ENCODE measurements at regions not wholly inside any gene's neighbourhood (a gene's known extent, or its start where the extent isn't known, plus 50 kb on each side); places are given as distances from the start of the nearest gene placed in this dataset.

DNA sequence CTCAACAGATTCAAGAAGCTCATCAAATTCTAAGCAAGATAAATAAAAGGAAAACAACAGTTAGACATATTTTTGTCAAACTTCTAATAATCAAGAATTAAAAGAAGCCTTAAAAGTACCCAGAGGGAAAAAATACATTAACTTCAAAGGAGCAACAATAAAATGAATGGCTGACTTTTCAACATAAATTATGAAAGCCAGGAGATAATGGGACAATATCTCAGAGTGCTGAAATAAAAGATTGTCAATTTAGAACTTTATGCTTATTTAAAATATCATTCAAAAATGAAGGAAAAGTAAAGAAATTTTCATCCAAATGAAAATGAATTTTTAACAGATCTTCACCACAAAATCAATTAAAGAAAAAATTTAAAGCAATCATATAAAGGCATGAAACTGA lies 108.5 kb upstream of the IL6 start:
- DNase-seq, result no peak

DNA sequence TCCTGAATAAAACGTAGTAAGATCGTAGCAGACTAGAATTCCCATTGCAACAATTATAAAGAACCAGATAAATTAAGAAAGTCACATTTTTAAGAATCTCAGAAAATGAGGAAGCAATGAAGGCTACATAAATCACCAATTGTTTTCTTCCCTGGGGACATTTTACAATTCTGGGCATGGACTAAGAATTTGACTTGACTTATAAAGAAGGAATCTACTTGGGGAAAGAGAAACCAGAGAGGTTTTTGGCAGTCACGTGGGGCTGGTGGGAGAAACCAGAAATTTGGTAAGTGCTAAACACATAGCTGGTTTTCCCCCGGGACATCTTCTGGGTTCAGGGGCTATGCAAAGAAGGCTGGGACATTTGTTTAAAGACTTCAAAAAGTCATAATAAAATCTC lies 109.8 kb upstream of the IL6 start:
- DNase-seq, result no peak

DNA sequence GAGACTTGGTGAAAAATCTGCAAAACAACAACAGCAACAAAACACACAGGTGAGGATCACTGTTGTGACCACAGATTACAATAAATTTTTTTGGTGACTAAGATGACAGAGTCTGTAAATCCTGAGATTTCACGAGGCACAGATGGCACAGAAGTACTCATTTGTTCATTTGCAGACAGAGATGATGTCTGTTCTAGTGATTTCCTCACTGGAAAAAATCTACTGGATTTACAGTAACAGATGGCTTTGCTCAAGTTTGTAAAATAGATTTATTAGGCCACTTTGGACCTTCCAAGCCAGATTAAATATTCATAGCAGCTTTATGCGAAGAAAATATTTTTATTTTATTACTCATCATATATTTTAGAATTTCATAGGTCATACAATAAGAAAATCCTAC lies 113.5 kb upstream of the IL6 start:
- DNase-seq, result no peak

DNA sequence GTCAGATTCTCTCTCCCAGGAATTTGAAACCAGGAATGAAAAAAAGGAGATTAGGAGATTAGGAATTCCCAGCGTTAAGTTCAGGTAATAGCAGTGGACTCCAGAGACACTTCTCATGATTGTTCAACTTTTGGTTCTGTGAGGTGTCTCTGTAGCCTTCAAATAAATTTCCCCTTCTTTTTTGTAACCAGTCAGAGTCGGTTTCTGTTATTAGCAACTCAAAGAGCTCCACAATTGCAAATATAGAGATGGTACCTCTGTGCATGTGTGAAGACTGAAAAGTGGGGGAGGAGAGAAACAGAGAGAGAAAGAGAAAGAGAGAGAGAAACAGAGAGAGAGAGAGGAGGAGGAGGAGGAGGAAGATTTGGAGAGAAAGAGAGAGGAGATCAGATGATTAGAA lies 112.8 kb upstream of the STEAP1B start:
- no peak for DNase-seq

DNA sequence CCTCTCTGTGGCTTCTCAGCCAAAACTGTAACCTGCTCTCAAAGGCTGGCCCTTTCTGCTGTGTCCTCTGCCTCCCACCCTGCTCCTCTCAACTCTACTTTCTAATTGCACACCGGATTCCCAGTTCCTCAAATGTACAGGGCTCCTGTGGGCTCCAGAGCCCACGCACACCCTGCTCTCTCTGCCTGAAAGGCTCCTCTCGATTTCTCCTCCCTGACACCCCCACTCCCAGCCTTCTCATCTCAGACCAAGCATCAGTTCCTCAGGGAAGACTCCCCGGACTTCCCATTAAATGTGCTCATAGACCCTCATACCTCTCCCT lies 111.7 kb upstream of the STEAP1B start:
- DNase-seq, result no peak

DNA sequence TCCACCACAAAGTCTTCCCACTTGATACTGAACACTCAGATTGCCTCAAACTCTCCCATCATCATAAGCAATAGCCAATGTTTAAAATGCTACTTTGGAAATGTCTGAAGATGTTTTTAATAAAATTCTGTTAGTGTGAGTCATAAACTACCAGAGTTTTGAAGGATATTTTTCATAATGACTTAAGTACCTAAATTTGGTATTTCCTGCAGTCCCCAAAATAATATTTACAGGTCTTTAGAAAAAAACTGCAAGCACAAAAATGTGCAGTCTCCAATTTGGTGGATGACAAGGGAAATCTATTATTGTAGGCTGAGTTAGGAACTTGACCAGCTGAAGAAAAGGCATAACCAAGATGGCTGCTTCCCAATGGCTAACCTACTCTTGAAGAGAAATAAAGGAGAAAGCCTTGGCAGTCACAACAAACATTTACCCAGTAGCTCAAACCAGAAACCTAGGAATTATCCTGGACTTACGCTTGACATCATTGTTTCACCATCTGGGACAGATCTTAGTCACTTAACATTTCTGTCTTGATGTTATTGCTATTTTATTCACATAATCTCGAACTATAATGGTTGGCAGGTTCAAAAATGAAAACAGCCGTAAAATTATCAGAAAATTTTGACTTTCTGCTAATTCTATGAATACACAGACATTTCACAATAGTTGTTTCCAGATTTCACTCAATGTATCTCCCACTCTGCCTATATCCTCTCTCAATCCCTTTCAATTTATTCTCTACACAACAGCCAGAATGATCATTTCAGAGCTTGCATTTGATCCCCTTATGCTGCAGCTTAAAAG lies 111.2 kb upstream of the STEAP1B start:
- DNase-seq, result no peak

DNA sequence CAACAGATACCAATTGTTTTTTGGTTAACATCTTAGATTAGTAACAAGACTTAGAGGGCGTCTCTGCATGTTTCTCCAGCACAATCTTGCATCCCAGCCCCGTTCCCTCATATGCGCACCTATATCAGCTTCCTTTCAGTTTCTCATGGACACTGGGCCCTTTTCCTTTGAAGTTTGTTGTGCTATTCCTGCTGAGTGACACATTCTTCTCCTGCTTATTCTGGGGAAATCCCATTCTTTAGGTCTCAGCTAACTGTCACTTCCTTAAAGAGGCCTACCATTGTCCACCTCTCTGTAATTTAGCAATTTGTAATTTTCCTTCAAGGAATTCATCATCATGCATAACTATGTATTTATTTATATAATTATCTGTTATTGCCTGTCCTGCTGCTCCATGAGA lies 110.3 kb upstream of the STEAP1B start:
- no peak for DNase-seq

DNA sequence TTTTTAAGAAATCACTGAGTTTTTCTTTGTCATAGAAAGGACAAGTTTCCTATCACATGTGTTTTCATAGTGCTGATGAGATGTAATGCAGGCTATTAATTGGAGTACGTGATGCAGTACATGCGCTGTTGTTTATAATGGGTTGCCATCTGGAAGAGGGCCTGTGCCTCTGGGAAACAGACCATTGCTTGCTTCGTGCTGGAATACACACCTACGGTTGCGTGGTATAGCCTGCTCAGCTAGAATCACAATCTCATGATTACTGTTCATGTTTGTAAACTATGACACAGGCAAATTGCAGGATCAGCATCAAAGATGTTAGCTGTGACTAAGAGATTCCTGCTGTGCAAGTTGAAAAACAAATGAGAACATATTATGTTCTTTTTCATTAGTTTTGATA lies 107.2 kb upstream of the STEAP1B start:
- DNase-seq, result no peak

DNA sequence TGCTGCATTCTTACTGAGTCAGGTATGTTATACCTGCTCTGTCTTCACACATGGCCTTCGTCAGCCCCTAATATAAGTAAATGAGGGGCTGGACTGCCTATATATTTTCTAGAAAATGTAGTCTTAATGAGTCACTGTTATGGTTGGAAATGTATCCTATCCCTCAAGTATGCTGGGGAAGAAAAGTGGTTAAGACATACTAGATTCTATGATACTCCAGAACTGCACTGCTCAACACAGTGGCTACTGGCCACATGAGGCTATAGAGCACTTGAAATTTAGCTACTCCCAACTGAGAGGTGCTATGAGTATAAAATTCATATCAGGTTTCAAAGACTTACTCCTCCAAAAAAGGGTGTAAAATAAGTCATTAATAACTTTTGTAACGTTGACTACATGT lies 104.3 kb upstream of the STEAP1B start:
- no peak for DNase-seq

DNA sequence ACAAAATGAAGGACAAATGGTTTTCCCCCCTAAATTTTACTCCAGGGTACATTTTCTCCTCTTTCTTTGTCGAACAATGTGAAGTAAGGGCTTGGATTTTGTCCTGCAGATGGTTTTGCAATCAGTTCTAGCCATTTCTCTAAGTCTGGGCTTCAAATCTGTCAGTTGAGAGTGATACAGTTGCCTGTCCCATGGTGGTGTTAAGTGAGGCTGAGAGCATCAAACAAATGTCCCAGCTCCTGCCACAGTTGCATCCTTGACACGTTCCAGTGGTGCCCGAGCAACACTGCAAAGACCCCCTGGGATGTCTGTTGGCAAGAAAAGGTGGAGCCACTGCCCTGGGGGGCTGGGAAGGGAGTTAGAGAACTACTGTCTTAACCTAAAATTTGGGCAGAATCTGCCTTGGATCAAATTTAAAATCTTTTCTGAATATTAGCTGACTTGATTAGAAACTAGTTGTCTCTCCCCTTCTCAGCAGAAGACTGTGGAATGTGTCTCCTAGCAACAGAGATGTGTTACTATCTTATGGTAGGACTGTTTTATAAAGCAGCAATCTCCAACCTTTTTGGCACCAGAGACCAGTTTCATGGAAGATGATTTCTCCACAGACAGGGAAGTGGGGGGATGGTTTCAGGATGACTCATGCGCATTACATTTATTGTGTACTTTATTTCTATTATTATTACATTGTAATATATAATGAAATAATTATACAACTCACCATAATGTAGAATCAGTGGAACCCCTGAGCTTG lies 102.0 kb upstream of the STEAP1B start:
- no peak for DNase-seq

DNA sequence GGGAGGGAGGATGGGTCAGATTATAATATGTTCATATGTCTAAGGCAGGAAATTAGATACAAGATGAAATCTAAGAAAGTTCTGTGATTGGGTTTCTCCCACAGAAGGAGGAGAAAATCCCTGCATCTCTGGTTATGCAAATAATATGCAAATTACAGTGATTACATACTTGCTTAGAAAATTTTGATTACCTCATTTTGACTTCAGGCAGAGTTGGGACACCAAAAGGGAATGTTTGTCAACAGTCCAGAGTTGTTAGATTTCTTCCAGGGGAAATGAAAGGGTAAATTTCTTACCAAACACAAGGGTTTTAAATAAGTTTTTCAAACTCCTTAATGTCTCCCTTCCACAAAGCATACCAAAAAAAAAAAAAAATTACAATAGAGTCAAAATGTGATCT lies 101.4 kb upstream of the STEAP1B start:
- DNase-seq, result no peak

DNA sequence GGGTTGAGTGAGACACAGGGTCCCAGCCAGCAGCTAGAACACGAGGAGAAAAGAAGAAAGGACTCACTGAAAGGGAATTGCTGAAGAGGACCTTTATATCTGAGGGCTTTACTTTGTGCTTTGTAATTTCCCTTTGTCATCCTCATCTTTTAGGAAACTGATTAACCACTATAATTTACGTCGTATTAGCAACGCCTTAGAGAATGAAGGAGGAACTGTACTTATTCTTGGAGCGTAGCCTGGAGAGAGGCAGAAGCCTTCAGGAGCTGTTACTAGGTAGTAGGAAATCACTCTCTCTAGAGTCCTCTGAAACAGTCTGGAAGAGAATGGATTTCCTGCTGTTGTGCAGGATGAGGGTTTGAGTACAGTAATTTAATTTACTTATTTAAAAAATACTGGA lies 101.0 kb upstream of the STEAP1B start:
- no peak for DNase-seq

DNA sequence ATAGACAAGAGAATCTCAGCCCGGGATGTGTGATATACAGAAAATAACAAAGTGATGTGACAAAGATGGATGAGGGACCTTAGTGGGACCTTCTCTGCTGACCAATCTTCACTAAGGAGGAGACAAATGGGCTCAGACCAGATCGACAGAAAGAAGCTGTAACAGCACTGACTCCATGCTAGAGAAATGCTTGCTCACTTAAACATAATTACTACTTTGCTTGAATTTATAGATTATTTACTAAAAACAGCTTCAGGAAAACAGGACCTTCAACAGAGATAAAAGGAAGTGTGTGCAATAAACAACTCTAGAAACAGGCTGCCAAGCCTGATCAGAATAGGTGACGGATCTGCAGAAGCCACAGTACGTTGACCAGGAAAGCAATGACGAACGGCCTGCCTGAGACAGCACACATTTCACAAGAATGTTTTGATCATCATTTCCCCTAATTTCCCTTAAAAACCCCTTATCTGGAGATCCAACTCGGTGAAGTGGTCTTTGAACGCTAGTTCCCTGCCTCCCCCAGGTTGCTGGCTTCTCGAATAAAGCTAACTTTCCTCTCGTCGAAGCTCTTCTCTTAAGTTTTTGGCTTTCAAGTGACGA lies 98.4 kb upstream of the STEAP1B start:
- DNase-seq, result no peak

DNA sequence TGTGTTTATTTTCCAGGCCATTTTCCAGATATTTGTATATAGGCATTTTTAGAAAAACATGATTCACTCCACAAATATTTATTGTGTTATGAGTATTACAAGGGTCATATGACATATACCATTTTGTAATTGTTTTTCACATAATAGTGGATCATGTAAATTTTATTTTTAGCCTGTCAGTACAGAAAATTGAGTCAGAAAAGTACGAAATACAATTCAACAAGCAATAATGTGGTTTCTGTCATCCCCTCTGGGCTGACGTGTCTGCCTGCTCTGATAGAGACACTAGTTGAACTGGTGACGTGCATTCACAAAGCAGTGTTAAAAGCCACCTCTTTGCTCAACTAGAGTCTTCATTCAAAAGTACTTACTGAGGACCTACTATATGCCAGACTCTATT lies 97.9 kb upstream of the STEAP1B start:
- DNase-seq, result no peak

DNA sequence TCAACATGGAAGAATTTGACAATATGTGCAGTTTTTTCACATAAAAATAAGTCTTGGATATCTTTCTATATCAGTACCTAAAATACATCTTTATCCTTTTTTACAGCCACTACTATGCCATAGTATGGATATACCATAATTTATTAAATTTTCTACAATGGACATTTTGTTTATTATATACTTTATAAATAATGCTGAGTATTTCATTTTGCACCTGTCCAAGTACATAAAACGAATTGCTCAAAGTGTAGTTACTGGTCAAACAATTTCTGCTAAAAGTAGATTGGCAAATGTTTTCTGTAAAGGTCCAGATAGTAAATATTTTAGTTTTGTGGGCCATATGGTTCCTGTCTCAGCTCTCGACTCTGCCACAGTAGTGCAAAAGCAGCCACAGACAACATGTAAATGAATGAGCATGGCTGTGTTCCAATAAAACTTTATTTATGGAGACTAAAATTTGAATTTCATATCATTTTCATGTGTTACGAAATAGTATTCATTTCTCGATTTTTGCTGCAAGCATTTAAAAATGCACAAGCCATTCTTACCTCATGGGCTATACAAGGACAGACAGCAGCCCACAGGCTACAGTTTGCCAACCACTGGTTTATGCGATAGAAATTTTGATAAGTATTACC lies 96.9 kb upstream of the STEAP1B start:
- DNase-seq, result no peak

DNA sequence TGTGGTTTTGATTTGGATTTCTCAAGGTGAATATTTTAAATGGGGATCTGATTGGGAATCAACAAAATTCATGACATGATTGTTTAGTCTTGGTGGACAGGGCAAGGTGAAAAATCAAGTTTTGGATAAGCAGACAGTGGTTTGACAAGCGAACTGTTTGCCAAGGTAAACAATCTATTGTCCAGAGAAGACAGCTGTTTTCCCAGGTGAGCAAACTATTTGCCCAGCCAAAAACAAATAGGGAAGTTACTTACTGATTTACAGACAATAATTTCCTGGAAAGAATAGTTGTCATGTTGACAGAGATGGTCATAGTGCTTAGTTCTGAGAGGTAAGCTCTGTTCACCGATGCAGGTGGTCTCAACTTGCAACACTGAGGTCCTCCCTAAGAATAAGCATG lies 94.0 kb upstream of the STEAP1B start:
- DNase-seq, result no peak

DNA sequence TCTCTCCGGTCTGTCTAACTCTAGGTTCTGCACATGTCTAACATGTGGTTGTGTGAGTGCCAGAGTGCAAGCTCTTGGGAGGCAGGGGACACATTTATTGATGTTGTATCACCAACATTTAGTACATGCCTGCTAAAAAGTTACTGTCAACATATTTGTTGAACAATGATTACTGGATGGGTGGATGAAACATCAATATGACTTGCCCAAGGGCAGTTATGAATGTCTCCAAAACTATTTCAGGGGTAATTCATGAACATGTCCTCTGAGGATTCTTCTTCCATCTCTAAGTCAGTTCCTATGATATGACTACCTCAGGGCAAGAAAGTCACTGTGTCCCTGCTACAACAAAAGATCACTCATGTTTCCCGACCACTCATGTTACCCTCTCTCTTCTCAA lies 91.3 kb upstream of the STEAP1B start:
- DNase-seq, result no peak

DNA sequence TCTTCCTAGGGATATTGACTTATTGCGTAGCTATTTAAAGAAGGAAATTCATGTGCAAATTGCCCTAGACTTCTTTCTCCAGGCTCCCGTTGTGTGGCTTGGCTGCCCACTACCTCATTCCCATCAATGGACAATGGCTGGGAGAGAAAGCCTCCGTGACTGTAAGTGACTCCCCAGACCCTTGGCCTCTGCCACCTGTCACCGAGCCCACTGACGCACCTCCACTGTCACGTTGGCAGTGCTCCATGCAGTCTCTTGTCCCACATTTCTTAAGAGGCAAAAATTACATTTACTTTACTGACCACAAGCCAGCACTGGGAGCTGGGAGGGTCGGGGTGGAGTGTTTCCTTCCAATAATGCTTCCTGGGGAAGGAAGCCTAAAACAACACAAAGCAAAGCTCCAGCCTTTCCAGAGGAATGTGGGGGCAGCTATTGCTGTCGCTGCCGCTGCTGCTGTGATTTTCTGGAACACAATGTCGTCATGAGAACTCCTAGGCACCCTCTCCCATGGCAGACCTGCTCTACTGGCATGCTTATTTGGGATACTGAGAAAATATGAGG lies 89.7 kb upstream of the STEAP1B start:
- no peak for DNase-seq

DNA sequence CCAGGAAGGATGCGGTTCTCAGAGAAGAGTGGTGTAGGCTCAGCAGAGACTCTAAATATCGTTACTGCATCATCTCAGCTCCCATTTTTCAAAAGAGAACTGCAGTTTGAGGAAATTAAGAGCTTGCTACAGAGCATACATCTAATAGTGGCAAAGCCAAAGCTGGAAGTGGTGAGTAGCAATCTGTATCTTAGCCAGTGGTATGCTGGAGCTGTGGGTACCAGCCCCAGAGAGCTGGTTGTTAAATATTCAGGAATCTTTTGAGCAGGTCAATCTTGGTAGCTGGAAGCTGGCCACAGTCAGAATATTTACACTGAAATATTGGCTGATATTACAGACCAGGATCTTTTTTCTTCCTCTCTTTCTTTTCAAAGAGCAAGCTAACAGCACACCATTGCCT lies 88.4 kb upstream of the STEAP1B start:
- no peak for DNase-seq

DNA sequence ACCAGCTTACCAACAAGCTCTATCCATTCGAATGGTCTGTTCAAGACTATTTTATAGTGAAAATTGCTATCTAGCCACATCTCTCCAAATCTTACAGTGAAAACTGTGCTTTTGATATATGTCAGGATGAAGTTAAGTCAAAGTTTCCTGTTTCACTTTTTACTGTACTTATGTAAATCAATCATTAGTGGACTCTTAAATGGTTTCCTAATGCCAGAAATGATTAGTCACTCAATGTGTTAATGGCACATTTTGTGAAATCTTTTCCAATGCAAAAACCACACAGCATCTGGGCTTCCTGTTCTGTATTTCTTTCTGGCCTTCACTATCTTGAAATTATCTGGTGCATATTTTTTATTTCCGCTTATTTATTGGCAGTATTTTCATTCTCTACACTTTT lies 87.3 kb upstream of the STEAP1B start:
- DNase-seq, result peak; percentile 21

DNA sequence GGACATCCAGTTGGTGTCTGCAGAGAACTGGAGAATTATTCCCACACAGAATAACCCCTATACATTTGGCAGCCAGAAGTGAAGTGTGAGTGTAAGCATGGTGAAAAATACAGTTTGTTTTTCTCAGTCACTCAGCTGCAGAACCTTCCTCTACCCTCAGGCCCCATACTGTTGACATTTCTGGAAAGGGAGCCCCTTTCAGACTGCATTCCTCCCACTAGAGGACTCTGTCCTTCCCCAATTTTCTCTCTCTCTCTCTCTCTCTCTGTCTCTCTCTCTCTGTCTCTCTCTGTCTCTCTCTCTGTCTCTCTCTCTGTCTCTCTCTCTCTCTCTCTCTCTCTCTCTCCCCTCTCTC lies 86.8 kb upstream of the STEAP1B start:
- no peak for DNase-seq

DNA sequence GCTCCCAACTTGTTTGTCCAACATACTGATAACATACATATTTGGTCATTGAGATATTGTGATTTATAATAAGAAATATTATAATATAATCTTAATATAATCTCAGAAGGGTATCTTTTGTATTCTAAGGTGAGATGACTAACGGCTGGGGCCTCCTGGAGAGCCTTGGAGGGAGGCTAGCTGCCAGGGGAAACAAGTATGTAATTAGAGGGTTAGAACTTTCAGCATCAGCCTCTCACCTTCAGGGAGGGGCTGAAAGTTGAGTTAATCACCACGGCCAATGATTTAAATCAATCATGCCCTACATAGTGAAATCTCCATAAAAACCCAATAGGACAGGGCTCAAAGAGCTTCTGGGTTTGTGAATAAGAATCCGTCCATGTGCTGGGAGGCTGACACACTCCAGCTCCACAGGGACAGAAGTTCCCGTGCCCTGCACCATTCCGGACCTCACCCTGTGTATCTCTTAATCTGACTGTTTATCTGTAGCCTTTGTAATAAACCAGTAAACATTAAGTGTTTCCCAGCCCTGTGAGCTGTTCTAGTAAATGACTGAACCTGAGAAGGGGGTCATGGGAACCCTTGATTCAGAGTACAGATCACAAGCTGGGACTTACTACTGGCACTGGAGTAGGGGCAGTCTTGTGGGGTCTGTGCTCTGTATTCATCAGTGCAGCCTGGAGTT lies 86.3 kb upstream of the STEAP1B start:
- DNase-seq, result no peak

DNA sequence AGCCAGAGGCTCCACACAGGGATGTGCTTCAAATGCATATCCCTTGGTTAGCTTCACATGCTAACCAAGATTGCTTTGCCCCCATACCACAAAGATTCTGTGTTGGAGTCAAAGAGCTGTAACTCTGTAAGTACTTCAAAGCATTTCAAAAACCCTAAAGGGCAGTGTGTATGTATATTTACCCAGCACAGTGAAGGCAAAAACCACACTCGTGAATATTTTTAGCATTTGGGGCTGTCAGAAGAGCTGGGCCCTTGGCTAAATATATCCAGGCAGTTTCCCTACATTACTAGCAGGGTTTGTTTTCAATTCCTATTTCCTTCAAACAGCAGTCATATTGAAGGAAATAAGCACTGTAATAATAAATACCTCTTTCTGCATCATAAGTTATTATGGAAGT lies 84.2 kb upstream of the STEAP1B start:
- DNase-seq, result no peak
